BE2C (cell line): ENCODE measurements at regions not wholly inside any gene's neighbourhood (a gene's known extent, or its start where the extent isn't known, plus 50 kb on each side); places are given as distances from the start of the nearest gene placed in this dataset.

ENCODE experiments used
- DNase-seq: peaks from one replicate; pipeline ENCODE4 v3.0.0-alpha.2; 2020
- H3K27me3 ChIP-seq: fragments of 250-450 bp; sonication (Bioruptor Pico); 2 replicates; pipeline ENCODE4 v1.5.1; 2020; ENCODE audit warnings: mild to moderate bottlenecking
- H3K36me3 ChIP-seq: fragments of 250-450 bp; sonication (Bioruptor Pico); 2 replicates; pipeline ENCODE4 v1.5.1; 2020; ENCODE audit warnings: mild to moderate bottlenecking
- H3K4me1 ChIP-seq: fragments of 250-450 bp; sonication (Bioruptor Pico); 2 replicates; pipeline ENCODE4 v1.5.1; 2020
- H3K4me3 ChIP-seq: 2 replicates; pipeline ENCODE4 v1.5.1; 2011; ENCODE audit warnings: low read depth, low read length
- H3K9me3 ChIP-seq: fragments of 250-450 bp; sonication (Bioruptor Pico); 2 replicates; pipeline ENCODE4 v1.5.1; 2020
- CTCF ChIP-seq: IDR thresholded peaks from 2 replicates; pipeline ENCODE4 v1.5.1; 2012; ENCODE audit warnings: mild to moderate bottlenecking, low read depth, low read length

- H3K4me1 ChIP-seq: no peaks in the 10 kb centered on the region
- H3K9me3 ChIP-seq: no peaks in the 10 kb centered on the region; the same call in 1 of the 2 replicates
- H3K4me3 ChIP-seq: no peak overlapping the region
- H3K27me3 ChIP-seq: no peaks in the 10 kb centered on the region
- TF ChIP-seq CTCF: no peak
- H3K36me3 ChIP-seq: no peaks in the 10 kb centered on the region
- no peak for DNase-seq
Measured at GRCh38 chr6:68045193-68045592, 589.9 kb upstream of the ADGRB3 start.

GRCh38 chr6:68044264-68044663 lies 590.8 kb upstream of the ADGRB3 start:
- H3K27me3 ChIP-seq: no peaks in the 10 kb centered on the region
- no peak overlapping the region for H3K4me3 ChIP-seq
- TF ChIP-seq CTCF: no peak
- no peak for DNase-seq
- no peaks in the 10 kb centered on the region for H3K36me3 ChIP-seq
- H3K9me3 ChIP-seq: no peaks in the 10 kb centered on the region; the same call in 1 of the 2 replicates
- H3K4me1 ChIP-seq: no peaks in the 10 kb centered on the region

GRCh38 chr6:68043122-68043398 lies 592.0 kb upstream of the ADGRB3 start:
- no peak overlapping the region for H3K4me3 ChIP-seq
- no peak for DNase-seq
- no peaks in the 10 kb centered on the region; the same call in 1 of the 2 replicates for H3K9me3 ChIP-seq
- H3K27me3 ChIP-seq: no peaks in the 10 kb centered on the region
- H3K4me1 ChIP-seq: no peaks in the 10 kb centered on the region
- H3K36me3 ChIP-seq: no peaks in the 10 kb centered on the region
- no peak for TF ChIP-seq CTCF

- no peak overlapping the region for H3K4me3 ChIP-seq
- H3K4me1 ChIP-seq: no peaks in the 10 kb centered on the region
- H3K27me3 ChIP-seq: no peaks in the 10 kb centered on the region
- TF ChIP-seq CTCF: no peak
- no peaks in the 10 kb centered on the region for H3K36me3 ChIP-seq
- H3K9me3 ChIP-seq: no peaks in the 10 kb centered on the region; the same call in 1 of the 2 replicates
- DNase-seq: no peak
Measured at GRCh38 chr6:68042339-68043121, 592.6 kb upstream of the ADGRB3 start.

- Histone ChIP-seq H3K9me3 (no peaks in the 10 kb centered on the region; the same call in 1 of the 2 replicates), H3K27me3 (no peaks in the 10 kb centered on the region), H3K4me3 (no peak overlapping the region), H3K36me3 (no peaks in the 10 kb centered on the region), H3K4me1 (no peaks in the 10 kb centered on the region)
- no peak for DNase-seq
- no peak for TF ChIP-seq CTCF
Measured at GRCh38 chr6:68040780-68041179, 594.3 kb upstream of the ADGRB3 start.

- Histone ChIP-seq H3K4me3 (no peak overlapping the region), H3K27me3 (no peaks in the 10 kb centered on the region), H3K4me1 (no peaks in the 10 kb centered on the region), H3K36me3 (no peaks in the 10 kb centered on the region), H3K9me3 (no peaks in the 10 kb centered on the region; the same call in 1 of the 2 replicates)
- no peak for DNase-seq
- no peak for TF ChIP-seq CTCF
Measured at GRCh38 chr6:68040312-68040778, 594.7 kb upstream of the ADGRB3 start.
